Transverse colon (tissue), 4 donors: ENCODE measurements at regions not wholly inside any gene's neighbourhood (a gene's known extent, or its start where the extent isn't known, plus 50 kb on each side); places are given as distances from the start of the nearest gene placed in this dataset.

Experiments used
- CTCF ChIP-seq, 5 experiments: fragments of 200-600 bp in 3 of 5; fragments of 450-650 bp in 2 of 5; sonication (generic) in 3 of 5; IDR thresholded peaks; 1 replicate in 2 of 5; 2 replicates in 3 of 5; pipeline ENCODE4 v1.5.1; 2016 to 2017; ENCODE audit warnings: antibody characterized with exemption in 5 of 5, inconsistent platforms in 3 of 5, mild to moderate bottlenecking in 2 of 5, moderate library complexity in 1 of 5
- EP300 ChIP-seq: sonication (generic); formaldehyde crosslinking; IDR thresholded peaks from one replicate; pipeline ENCODE4 v1.6.1; 2017; ENCODE audit warnings: antibody characterized with exemption, low read depth
- POLR2A ChIP-seq: fragments of 450-650 bp; IDR thresholded peaks from one replicate; pipeline ENCODE4 v1.6.1; 2016; ENCODE audit warnings: antibody characterized with exemption, mild to moderate bottlenecking, moderate library complexity
- POLR2AphosphoS5 ChIP-seq, 3 donors: sonication (generic); formaldehyde crosslinking; IDR thresholded peaks; one replicate each; pipeline ENCODE4 v1.6.1; 2016; ENCODE audit warnings: antibody characterized with exemption in 3 of 3

DNA sequence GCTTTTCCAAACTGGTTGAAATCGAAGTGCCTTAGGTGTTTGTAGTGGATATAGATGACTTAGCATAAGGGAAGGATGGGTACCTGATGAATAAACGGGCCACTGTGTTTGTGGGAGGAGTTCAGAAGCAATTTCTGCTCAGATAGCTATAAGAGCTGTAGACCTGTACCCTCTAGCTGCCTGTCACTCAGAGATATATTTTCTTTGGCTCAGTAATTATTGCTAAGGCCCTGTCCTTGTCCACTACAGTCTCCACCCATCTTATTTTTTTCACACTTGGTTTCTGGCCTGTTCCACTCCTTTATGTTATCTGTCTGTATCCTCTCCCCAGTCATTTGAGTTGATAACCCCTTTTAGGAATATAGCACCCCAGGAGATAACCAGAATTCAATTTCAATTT is 74.8 kb upstream of the RMST start:
- TF ChIP-seq POLR2AphosphoS5 (IDR thresholded peaks at IDR 0.05) = no peak
- TF ChIP-seq CTCF (IDR thresholded peaks at IDR 0.05) = no peak
- no peak for TF ChIP-seq EP300
- no peak for TF ChIP-seq POLR2A
